B cell (primary cell): ENCODE measurements at regions not wholly inside any gene's neighbourhood (a gene's known extent, or its start where the extent isn't known, plus 50 kb on each side); places are given as distances from the start of the nearest gene placed in this dataset.

Experiments
- ATAC-seq: fragments of 200-7000 bp; cut with Tn5 transposase; one replicate; pipeline ENCODE4 v1.10.0; 2021; ENCODE audit warnings: low read depth, mild to moderate bottlenecking, moderate number of reproducible peaks, moderate library complexity
- CTCF ChIA-PET: fragments of 350-600 bp; sonication (Branson Sonifier 250); formaldehyde crosslinking; loops from one replicate; lab custom pipeline; 2021; ENCODE audit warnings: antibody characterized with exemption, inconsistent platforms; lab: Charles Lee
- POLR2A ChIA-PET: fragments of 350-600 bp; sonication (Branson Sonifier 250); formaldehyde crosslinking; loops from one replicate; lab custom pipeline; 2021; ENCODE audit warnings: antibody characterized with exemption; lab: Charles Lee
- DNase-seq: peaks from one replicate; pipeline ENCODE4 v3.0.0; 2013
- H2AFZ ChIP-seq: 2 replicates; pipeline ENCODE4 v1.6.1; 2012; ENCODE audit warnings: mild to moderate bottlenecking, low read depth, low read length; ENCODE audit not compliant: insufficient read depth, poor library complexity, severe bottlenecking
- H3K27ac ChIP-seq, 2 donors: 1 replicate in 1 of 2; 2 replicates in 1 of 2; pipeline ENCODE4 v1.5.1; 2012 to 2013; ENCODE audit warnings: low read length in 2 of 2, mild to moderate bottlenecking in 2 of 2, moderate library complexity in 1 of 2
- H3K27me3 ChIP-seq, 4 experiments: fragments of 200-600 bp in 1 of 4; sonication (generic) in 1 of 4; replicated peaks in 1 of 4; 1 replicate in 2 of 4; 2 replicates in 2 of 4; pipeline versions ENCODE4 v1.6.1 to v1.7.0; 2013 to 2016; ENCODE audit warnings: low read length in 3 of 4, mild to moderate bottlenecking in 2 of 4, mixed read lengths in 1 of 4, moderate library complexity in 1 of 4; ENCODE audit not compliant: insufficient read depth in 4 of 4, control insufficient read depth in 3 of 4; ENCODE audit errors: control extremely low read depth in 1 of 4
- H3K36me3 ChIP-seq, 2 experiments: replicated peaks in 1 of 2; 1 replicate in 1 of 2; 2 replicates in 1 of 2; pipeline versions ENCODE4 v1.6.1 to v1.7.1; 2013; ENCODE audit warnings: low read length in 1 of 2; ENCODE audit not compliant: insufficient read depth in 2 of 2, control insufficient read depth in 1 of 2; ENCODE audit errors: control extremely low read depth in 1 of 2, extremely low read depth in 1 of 2
- H3K4me1 ChIP-seq, 2 donors: fragments of 200-600 bp in 1 of 2; sonication (generic) in 1 of 2; 1 replicate in 1 of 2; 2 replicates in 1 of 2; pipeline versions ENCODE4 v1.5.1 to v1.6.1; 2013 to 2017; ENCODE audit warnings: low read length in 2 of 2; ENCODE audit not compliant: control insufficient read depth in 2 of 2, insufficient read depth in 2 of 2
- H3K4me2 ChIP-seq: replicated peaks from 2 replicates; pipeline ENCODE3; 2012; ENCODE audit warnings: mild to moderate bottlenecking, low read depth, low read length; ENCODE audit not compliant: poor library complexity, severe bottlenecking
- H3K4me3 ChIP-seq, 5 experiments: fragments of 200-600 bp in 1 of 5; sonication (generic) in 1 of 5; 1 replicate in 3 of 5; 2 replicates in 2 of 5; pipeline versions ENCODE4 v1.5.1 to v1.7.0; 2011 to 2016; ENCODE audit warnings: low read length in 4 of 5, mild to moderate bottlenecking in 4 of 5, low read depth in 2 of 5, control low read depth in 1 of 5, moderate library complexity in 1 of 5; ENCODE audit not compliant: insufficient read depth in 1 of 5; ENCODE audit errors: control extremely low read depth in 1 of 5, extremely low read depth in 1 of 5
- H3K79me2 ChIP-seq: fragments of 200-600 bp; sonication (generic); one replicate; pipeline ENCODE4 v1.6.0; 2016; ENCODE audit warnings: low read length; ENCODE audit not compliant: control insufficient read depth, insufficient read depth
- H3K9ac ChIP-seq: fragments of 200-600 bp; sonication (generic); 2 replicates; pipeline ENCODE4 v1.6.1; 2017; ENCODE audit warnings: mild to moderate bottlenecking, low read length, moderate library complexity
- H3K9me3 ChIP-seq, 3 donors: one replicate each; pipeline versions ENCODE4 v1.6.1 to v1.7.1; 2013; ENCODE audit warnings: low read length in 2 of 3; ENCODE audit not compliant: control insufficient read depth in 2 of 3, insufficient read depth in 1 of 3; ENCODE audit errors: control extremely low read depth in 1 of 3
- H4K20me1 ChIP-seq: 2 replicates; pipeline ENCODE4 v1.6.0; 2012; ENCODE audit warnings: mild to moderate bottlenecking, low read length; ENCODE audit not compliant: insufficient read depth, control insufficient read depth, poor library complexity, severe bottlenecking
- H3K27ac Mint-ChIP-seq: one replicate; pipeline ENCODE4 v1.8.0; 2021; ENCODE audit warnings: mixed read lengths
- H3K27me3 Mint-ChIP-seq: one replicate; pipeline ENCODE4 v1.8.0; 2021; ENCODE audit warnings: mixed read lengths
- H3K4me1 Mint-ChIP-seq: one replicate; pipeline ENCODE4 v1.8.0; 2021; ENCODE audit warnings: mixed read lengths
- H3K4me3 Mint-ChIP-seq: one replicate; pipeline ENCODE4 v1.8.0; 2021; ENCODE audit warnings: mixed read lengths
- H3K9me3 Mint-ChIP-seq: one replicate; pipeline ENCODE4 v1.8.0; 2022; ENCODE audit warnings: mixed read lengths; ENCODE audit not compliant: insufficient read depth
- EZH2 ChIP-seq: IDR thresholded peaks from 2 replicates; pipeline ENCODE4 v1.6.1; 2012; ENCODE audit warnings: borderline replicate concordance, low read depth, mild to moderate bottlenecking, moderate library complexity, low read length; ENCODE audit not compliant: insufficient read depth, poor library complexity, severe bottlenecking
- WGBS: methylation state at CpG from one replicate; pipeline ENCODE4 v1.1.5; 2013; ENCODE audit warnings: missing lambda C conversion rate; ENCODE audit not compliant: insufficient coverage; 5-methylcytosine and 5-hydroxymethylcytosine counted together
- intact Hi-C: fragments of 100-400 bp; cut with micrococcal nuclease; formaldehyde crosslinking; loops from one replicate; pipeline ENCODE4 v1.10.0; 2022
- TF ChIP-seq, protein P1 (sequence below): fragments of 200-600 bp; IDR thresholded peaks from one replicate; pipeline ENCODE4 v1.8.0; 2022; ENCODE audit warnings: antibody characterized with exemption, mild to moderate bottlenecking

DNA sequence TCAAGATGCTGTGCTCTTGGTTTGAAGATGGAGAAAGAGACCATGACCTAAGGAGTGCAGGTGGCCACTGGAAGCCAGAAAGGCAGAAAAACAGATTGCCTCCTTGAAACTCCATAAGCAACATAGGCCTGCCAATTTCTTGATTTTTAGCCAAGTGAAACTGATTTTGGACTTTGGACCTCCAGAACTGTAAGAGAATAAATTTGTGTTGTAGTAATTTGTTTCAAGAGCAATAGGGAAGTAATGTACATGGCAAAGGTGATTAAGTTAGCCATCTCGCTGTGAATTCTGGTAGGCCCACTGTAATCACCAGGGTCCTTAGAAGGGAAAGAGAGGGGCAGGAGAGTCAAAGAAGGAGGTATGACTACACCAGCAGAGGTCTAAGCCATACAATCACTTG lies 238.8 kb downstream of the CNTN3 start:
- no peak overlapping the region for H3K4me2 ChIP-seq
- no peaks in the 10 kb centered on the region for H3K27me3 Mint-ChIP-seq
- ATAC-seq (no peak), DNase-seq (no peak)
- H3K9me3 Mint-ChIP-seq, result no peaks in the 10 kb centered on the region
- ChIA-PET POLR2A (no interaction called here), CTCF (no interaction called here)
- H3K9me3 ChIP-seq, result no peaks in the 10 kb centered on the region
- H3K27me3 ChIP-seq, result no peaks in the 10 kb centered on the region
- no peak overlapping the region for H3K4me3 ChIP-seq
- no peak overlapping the region for H3K4me3 Mint-ChIP-seq
- 90% methylated on average over 1 of the region's 1 CpG for WGBS
- no peaks in the 10 kb centered on the region for H3K4me1 Mint-ChIP-seq
- H4K20me1 ChIP-seq, result no peaks in the 10 kb centered on the region
- intact Hi-C loops, result no loop called here
- H3K4me1 ChIP-seq, result no peaks in the 10 kb centered on the region
- H3K36me3 ChIP-seq, result no peaks in the 10 kb centered on the region
- no peak overlapping the region for H3K9ac ChIP-seq
- no peak overlapping the region for H3K27ac Mint-ChIP-seq
- TF ChIP-seq EZH2, result no peak
- TF ChIP-seq, protein P1, sequence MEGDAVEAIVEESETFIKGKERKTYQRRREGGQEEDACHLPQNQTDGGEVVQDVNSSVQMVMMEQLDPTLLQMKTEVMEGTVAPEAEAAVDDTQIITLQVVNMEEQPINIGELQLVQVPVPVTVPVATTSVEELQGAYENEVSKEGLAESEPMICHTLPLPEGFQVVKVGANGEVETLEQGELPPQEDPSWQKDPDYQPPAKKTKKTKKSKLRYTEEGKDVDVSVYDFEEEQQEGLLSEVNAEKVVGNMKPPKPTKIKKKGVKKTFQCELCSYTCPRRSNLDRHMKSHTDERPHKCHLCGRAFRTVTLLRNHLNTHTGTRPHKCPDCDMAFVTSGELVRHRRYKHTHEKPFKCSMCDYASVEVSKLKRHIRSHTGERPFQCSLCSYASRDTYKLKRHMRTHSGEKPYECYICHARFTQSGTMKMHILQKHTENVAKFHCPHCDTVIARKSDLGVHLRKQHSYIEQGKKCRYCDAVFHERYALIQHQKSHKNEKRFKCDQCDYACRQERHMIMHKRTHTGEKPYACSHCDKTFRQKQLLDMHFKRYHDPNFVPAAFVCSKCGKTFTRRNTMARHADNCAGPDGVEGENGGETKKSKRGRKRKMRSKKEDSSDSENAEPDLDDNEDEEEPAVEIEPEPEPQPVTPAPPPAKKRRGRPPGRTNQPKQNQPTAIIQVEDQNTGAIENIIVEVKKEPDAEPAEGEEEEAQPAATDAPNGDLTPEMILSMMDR, result no peak
- no peaks in the 10 kb centered on the region for H3K79me2 ChIP-seq
- no peak overlapping the region for H2AFZ ChIP-seq
- H3K27ac ChIP-seq, result no peak overlapping the region

DNA sequence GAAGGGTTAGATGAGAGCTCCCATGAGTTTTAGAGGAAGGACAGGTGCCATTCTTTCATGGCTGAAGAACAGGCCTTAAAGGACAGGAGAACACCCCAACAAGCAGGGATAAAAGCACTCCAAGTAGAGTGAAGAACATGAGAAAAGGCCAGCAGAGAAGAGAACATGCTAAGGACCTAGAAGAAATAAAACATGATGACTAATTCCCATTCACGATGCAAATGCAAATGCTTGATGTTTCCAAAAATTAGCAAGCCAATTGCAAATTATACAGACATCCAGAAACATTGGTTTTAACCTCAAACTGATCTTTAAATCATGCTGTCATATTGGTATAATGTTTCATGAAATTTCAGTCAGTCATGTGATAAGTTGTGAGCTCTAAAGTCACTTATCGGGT lies 241.7 kb downstream of the CNTN3 start:
- TF ChIP-seq, protein P1, result no peak
- TF ChIP-seq EZH2, result no peak
- no peaks in the 10 kb centered on the region for H3K79me2 ChIP-seq
- no peak overlapping the region for H3K9ac ChIP-seq
- H3K4me1 ChIP-seq, result no peaks in the 10 kb centered on the region
- Mint-ChIP-seq H3K4me3 (no peak overlapping the region), H3K9me3 (no peaks in the 10 kb centered on the region), H3K27ac (no peak overlapping the region), H3K4me1 (no peaks in the 10 kb centered on the region), H3K27me3 (no peaks in the 10 kb centered on the region)
- H3K9me3 ChIP-seq, result no peaks in the 10 kb centered on the region
- no CpG with 5 or more reads among the region's 2 CpGs for WGBS
- intact Hi-C loops, result no loop called here
- H3K36me3 ChIP-seq, result no peaks in the 10 kb centered on the region
- ATAC-seq (no peak), DNase-seq (no peak)
- H2AFZ ChIP-seq, result no peak overlapping the region
- H4K20me1 ChIP-seq, result no peaks in the 10 kb centered on the region
- H3K27me3 ChIP-seq, result no peaks in the 10 kb centered on the region
- CTCF ChIA-PET, result no interaction called here
- POLR2A ChIA-PET, result no interaction called here
- no peak overlapping the region for H3K4me2 ChIP-seq
- no peak overlapping the region for H3K4me3 ChIP-seq
- H3K27ac ChIP-seq, result no peak overlapping the region
